OCI-LY7 (cell line): ENCODE measurements at regions not wholly inside any gene's neighbourhood (a gene's known extent, or its start where the extent isn't known, plus 50 kb on each side); places are given as distances from the start of the nearest gene placed in this dataset.

ENCODE experiments used
- CTCF ChIP-seq: fragments of 200-600 bp; sonication (generic); conservative IDR thresholded peaks from 2 replicates; pipeline ENCODE4 v1.5.1; 2014; ENCODE audit warnings: mild to moderate bottlenecking, antibody characterized with exemption, low read length, moderate library complexity, mixed read lengths
- EZH2phosphoT487 ChIP-seq: fragments of 200-600 bp; sonication (generic); IDR thresholded peaks from 2 replicates; pipeline ENCODE4 v1.6.1; 2018; ENCODE audit warnings: low read depth, borderline replicate concordance, mild to moderate bottlenecking, mixed run types, antibody characterized with exemption, low read length, moderate library complexity, mixed read lengths

- TF ChIP-seq CTCF (no peak), EZH2phosphoT487 (no peak)
These were observed 113.3 kb upstream of the CA10 start for GRCh38 chr17:52271781-52272180.
